NCI-H1092 treated with DMSO at 0.1 percent for 48 hours (cell line): ENCODE measurements at regions not wholly inside any gene's neighbourhood (a gene's known extent, or its start where the extent isn't known, plus 50 kb on each side); places are given as distances from the start of the nearest gene placed in this dataset.
A peak's percentile ranks its signal among the peaks of the same experiment; 100 is the strongest.

ENCODE experiments used
- DNase-seq: peaks from one replicate; lab custom pipeline; 2025; lab: John Stamatoyannopoulos, UW

DNA sequence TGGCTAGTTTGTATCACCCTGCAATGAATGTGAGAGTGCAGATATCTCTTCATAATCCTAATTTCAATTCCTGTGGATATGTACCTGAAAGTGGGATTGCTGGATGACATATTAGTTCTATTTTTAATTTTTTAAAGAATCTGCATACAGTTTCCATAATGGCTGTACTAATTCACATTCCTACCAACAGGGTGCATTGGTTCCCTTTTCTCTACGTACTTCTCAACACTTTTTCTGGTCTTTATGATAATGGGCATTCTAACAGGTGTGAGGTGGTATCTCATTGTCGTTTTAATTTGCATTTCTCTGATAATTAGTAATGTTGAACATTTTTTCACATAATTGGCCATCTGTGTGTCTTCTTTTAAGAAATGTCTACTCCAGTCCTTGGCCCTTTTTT lies 927.5 kb downstream of the DTWD2 start:
- no peak for DNase-seq

DNA sequence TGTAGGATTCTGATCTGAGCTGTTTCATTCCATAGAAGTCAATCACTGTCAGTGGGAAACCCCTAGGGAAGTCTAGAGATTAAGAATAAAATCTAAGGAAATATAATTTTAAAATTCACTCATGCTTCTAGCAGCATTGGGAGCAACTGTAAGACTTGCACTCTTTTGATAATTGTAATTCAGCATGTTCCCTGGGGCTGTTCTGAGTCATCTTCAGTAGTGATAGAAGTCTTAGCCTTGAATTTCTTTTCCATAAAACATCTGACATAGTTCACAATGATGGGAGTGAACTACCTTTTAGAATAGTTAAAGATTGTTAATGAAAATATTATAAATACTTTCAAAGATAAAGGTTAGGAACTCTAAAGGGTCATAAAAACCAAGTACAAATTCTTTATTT lies 935.8 kb downstream of the DTWD2 start:
- DNase-seq, result no peak

DNA sequence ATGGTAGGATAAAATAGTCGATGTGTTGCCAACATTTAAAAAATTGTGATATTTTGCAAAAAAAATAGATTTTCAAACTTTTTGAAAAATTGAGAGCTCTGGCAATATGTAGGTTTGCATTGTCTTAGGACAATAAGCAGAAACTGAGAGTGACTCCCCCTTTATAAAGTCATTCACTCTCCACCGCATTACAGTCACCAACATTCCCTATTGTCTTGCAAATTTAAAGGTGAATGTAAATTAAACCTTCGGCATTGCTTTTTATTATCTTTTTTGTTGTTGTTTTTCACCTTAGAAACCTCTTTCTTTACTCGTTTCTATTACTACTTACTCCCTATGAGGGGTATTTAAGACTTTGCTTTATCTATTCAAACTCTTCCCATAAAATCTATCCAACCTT lies 944.2 kb downstream of the DTWD2 start:
- no peak for DNase-seq

DNA sequence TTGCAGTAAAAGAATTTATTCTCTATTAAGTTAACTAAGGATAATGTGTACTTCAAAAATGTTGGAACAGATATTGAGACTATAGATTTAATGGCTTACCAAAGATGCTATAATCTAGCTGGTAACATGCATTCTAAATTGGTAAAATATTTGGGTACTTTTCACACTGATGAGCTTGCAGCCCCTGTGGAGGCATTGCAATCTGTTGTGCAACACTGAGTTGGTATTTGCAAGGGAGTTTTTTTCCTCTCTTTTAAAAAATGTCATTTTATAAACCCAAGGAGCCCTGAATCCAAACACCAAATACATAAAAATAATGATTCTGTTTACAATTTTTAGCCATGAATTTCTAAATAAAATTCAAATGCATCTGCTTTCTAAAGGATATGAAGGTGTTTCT lies 944.8 kb downstream of the DTWD2 start:
- DNase-seq, result no peak

DNA sequence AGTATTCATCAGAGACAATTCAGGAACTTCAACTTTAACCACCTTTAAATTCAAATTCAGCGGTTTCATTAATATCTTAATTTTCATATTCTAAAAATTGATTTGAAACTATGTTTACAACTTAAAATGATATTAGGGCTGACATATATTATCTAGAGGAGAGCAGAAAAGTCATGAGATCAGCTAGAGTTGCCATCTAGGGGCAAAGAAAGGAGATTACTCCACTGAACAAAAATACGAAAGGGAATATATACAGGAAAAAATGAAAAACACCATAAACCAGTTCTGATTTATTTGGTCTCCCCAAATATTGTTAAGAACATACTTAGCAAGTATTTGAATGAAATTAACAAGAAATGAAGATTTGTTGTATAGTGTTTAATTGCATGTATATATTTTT lies 946.3 kb downstream of the DTWD2 start:
- peak; percentile 7 for DNase-seq

DNA sequence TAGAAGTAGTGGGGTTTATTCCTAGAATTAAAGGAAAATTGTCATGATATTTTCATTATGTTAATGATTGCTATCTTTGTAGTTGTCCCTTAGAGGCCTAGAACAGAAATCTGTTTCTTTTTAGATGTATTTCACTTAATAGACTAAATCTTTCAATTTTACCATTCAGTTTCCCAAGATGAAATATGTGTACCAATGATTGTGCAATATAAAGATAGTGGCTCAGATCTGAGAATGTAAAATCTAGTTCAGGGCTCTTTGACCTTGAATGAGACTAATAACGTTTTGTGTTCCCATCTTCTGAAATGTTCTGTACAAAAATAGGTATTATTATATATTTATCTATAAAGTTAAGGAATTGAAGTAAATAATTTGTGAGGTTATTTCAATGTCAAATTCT lies 947.9 kb downstream of the DTWD2 start:
- DNase-seq, result no peak

DNA sequence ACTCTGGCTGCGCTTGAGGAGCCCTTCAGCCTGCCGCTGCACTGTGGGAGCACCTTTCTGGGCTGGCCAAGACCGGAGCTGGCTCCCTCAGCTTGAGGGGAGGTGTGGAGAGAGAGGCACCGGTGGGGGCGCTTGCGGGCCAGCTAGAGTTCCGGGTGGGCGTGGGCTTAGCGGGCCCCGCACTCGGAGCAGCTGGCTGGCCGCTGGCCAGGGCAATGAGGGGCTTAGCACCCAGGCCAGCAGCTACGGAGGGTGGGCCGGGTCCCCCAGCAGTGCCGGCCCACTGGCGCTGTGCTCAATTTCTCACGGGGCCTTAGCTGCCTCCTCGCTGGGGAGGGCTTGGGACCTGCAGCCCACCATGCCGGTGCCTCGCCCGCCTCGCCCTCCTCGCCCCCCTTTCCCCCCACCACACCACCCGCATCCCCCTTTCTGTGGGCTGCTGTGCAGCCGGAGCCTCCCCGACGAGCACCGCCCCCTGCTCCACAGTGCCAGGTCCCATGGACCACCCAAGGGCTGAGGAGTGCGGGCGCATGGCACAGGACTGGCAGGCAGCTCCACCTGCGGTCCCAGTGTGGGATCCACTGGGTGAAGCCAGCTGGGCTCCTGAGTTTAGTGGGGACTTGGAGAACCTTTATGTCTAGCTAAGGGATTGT lies 954.5 kb downstream of the DTWD2 start:
- DNase-seq, result no peak

DNA sequence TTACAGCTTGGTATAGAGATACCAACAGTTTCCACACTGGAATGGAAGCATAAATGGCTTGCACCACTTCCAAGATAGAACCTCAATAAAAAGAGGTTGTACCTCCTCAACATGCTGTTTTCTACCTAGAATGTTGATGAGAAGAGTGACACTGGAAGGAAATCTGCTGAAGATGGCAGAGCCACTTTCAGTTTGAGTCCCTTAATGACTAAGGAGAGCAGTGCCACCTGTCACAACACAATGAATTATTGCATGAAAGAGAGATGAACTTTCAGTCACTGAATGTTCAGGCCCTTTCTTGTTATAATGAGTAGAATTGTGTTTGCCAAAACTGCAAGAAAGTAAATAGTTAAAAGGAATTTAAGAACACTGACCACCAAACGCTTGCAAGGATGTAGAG lies 958.5 kb downstream of the DTWD2 start:
- DNase-seq, result no peak

DNA sequence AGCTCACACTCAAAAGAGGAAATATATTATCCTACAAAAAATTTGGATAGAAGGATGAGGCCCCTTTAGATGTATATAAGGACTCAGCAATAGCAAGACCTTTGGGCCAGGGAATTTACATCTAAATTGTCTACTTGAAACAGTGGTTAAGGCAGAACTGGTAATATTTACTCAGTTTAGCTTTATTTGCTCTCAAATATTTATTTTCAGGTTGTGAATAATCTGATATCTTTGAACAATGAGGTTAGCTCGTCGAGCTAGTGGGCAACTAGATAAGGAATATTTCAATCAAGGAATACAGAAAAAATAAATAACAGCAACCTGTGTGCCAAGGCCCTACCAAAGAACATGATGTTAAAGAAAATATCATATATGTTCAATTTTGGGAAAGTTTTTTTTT lies 966.3 kb downstream of the DTWD2 start:
- DNase-seq, result no peak

DNA sequence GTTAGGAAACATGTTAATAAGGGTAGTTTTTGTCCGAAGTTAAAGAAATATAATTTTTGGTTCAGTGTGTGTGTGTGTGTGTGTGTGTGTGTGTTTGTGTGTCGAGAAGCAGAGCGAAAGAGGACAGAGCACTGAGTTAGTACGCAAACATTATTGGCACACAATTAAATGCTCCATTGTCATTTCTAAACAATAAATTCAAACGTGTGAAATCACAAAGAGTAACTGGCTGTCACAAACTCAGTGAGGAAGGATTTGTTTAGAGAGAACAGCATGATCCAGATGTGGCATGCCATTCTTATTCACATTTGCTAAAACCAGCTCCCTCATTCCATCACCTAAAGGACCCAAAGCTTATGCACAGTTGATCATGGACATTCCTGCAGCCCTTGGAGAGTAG lies 970.8 kb downstream of the DTWD2 start:
- no peak for DNase-seq

DNA sequence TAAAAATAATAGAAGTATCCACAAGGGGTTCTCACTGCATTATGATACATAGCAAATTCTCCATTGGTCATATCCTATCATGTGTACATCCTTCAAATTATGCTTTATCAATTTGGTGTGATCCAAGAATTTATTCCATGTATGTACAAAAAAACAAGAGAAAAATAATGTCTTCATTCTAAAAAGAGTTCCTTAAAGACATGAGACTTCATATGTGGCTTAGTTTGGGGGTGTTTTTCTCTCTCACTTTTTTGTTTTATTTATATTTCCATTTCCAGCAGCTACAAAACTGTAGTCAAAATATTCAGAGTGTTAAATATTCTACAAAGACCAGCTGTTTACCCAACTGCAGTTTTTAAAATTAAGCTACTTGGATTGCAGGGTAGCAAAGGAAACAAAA lies 972.0 kb downstream of the DTWD2 start:
- DNase-seq, result no peak

DNA sequence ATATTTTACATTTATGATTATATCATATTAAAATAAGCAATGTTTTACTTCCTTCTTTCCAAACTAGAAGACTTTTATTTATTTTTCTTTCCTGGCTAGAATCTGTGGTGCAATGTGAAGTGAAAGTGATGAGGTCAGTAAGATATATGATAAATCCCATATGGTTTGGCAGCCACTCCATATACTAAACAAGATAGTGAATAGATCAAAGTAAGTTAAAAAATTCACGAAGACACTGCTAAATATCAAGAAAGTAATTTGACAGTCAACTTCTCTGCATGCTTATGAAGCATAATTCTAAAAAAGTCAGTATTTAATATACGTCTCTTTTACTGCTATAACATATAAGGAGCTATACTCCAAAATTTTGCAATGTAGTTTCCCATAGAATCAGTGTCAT lies 972.8 kb downstream of the DTWD2 start:
- no peak for DNase-seq

DNA sequence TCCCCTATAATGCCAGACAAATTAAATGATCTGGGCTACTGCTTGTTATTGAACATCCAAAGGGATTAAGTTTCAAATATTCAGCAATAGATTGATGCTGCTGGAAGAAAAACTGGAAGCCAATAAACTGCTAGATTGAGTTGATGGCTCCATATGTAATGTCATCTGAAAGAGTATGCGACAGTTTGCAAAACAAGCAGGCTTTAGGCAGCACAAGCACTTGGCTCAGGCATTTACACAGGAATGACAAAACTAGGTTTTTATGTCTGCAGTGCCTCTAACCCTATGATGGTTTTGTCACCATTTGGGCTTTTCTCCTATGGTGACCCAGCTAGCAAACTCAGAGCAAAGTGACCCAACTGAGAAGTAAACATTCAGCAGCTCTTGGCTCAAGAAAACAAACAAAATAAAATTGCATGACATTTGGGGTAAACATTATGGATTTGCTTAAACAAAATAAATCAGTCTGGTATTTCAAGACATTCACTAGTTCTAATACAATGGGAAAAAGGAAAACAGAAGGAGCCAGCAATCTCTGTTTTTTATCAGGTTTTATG lies 978.5 kb downstream of the DTWD2 start:
- no peak for DNase-seq

DNA sequence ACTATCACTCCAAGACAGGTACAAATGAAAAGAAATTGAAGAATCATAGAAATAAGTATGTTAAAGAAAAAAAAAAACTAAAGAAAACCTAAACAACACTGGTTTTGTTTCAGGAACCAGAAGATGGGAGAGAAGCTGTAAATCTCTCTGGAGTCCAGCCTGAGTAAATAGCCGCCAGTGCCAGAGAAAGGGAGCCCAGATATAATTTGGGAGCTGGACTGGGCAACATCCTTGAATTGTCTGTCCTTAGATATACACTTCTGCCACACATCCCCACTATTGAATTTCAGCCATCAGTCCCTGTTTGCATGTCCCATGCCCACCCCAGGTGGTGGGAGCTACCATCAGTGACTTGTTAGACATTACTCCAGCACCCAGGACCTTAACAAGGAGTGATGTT lies 979.6 kb downstream of the DTWD2 start:
- peak; percentile 9 for DNase-seq

DNA sequence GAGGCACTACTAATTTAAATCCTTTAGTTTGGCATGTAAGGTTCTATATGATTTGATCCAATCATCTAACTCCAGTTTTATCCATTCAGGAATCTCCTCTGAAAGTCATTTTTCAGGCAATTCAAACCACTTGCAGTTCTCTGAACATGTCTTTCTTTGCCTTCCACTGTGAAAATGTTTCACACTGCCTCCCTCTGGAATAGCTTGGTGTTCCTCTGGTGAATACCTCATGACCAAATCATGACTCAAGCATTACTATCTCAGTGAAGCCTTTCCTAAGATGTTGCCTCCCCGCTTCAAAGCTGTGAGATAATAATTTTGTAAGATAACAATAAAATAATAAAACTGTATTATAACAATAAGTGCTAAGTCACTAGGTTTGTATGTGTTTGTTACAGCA lies 981.1 kb downstream of the DTWD2 start:
- DNase-seq, result no peak

DNA sequence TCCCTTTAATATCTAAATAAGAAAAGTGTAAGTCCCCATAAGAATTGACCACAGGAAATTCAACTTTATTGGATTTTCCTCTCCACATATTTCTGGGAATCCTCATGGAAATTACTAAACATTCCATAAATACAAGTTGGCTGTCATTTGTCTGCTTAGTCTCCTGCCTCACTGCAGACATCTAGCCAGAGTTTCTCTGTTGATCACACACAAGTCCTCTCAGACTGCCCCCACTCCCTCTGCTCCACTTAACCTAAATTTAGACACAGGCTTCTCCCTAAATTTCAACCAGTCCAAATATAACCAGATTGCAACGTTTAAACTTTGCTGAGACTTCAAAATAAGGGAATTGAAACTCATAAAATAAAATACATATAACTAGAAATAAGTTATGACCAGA lies 982.1 kb downstream of the DTWD2 start:
- DNase-seq, result no peak

DNA sequence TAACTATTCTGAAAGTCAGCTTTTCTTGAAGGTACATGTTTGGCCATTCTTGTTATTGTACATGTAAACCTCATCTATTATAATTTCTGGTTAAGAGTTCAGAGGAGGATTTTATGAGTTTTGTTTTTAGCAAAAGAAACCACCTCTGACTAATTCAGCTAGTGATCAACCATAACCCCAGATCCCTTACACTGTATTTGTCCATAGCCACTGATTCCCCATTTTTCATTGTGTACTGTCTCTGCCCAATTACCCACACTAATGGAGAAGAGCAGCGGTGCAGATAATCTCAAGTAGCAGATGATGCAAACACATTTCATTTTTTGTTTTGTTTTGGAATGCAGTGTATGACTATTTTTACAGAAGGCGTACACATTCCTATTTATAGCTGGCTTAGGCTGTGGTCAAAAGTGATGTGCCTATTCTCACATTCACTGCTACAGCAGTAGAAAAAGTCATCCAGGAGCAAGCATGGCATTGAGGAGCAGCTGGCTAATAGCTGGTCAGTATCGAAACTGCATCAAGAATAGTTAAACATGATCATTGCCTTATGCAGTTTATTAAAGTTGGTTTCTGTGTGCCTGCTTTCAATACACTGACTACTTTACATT lies 988.3 kb downstream of the DTWD2 start:
- DNase-seq, result no peak

DNA sequence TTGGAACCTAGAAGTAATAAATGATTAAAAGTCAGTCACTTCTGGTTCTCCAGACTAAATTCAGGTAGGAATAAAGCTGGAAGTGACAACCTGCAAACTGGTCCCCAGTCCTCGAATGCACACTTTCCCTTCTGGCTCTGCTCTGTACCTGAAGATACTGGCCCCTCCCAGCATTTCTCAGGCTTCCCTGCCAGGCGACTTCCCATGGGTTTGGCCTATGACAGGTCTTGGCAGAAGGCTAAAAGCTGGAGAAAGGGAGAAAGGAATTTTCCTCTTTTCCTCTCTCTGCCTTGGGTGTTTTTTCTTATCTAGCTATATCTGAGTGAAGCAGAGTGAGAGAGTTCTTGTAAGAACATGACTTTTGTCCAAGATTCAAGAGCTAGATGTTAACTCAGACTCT lies 1005.7 kb downstream of the DTWD2 start:
- DNase-seq, result no peak

DNA sequence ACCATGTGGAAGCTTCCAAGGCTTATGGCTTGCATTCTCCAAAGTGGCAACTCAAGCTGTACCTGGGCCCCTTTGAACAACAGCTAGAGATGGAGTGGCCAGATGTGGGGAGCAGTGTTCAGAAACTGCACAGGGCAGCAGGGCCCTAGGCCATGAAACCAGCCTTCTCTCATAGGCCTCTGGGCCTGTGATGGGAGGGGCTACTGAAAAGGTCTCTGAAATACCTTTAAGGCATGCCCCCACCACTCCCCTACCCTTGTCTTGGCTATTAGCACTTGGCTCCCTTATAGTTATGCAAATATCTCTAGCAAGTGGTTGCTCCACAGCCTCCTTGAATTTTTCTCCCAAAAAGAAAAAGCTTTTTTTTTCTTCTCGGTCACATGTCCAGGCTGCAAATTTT lies 1014.6 kb downstream of the DTWD2 start:
- DNase-seq, result no peak

DNA sequence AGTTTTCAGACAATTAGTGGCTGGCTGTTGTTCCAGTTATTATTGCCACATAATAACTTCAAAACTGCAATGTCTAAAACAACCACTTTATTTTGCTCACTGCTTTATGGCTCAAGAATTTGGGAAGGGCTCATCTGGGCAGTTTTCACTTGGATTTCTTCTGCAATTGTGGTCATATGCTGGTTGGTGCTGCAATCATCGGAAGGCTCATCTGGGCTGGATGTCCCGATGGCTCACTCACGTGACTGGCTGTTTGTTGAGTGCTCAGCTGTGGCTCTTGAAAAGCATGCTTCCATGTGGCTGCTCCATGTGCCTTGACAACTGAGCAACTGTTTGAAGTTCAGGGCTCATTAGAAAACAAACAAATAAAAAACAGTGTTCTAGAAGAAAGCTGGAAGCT lies 1032.5 kb downstream of the DTWD2 start:
- no peak for DNase-seq

DNA sequence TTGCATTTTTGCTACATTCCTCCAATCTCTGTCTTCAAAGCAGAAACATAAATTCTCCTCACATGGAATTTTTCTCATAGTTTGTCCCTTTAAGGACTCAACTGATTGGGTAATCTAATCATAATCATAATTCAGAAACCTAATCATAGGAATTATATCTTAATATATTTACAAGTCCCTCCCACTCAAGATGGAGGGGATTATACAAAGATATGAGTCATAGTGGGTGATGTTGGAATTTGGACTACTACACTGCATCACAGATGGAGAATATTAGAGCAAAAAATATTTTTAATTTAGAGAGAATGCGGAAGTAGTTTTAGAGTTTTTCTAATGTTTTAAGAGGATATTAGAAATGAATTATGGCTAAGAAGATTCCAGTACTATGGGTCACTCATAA lies 1034.0 kb downstream of the DTWD2 start:
- DNase-seq, result no peak

DNA sequence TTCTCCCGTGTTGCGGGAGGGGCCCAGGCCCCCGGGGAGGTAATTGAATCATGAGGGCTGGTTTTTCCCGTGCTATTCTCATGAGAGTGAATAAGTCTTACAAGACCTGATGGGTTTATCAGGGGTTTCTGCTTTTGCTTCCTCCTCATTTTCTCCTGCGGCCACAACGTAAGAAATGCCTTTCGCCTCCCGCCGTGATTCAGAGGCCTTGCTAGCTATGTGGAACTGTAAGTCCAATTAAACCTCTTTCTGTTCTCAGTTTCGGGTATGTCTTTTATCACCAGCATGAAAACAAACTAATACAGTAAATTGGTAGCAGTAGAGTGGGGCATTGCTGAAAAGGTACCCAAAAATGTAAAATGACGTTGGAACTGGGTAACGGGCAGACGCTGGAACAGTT lies 1035.1 kb downstream of the DTWD2 start:
- no peak for DNase-seq

DNA sequence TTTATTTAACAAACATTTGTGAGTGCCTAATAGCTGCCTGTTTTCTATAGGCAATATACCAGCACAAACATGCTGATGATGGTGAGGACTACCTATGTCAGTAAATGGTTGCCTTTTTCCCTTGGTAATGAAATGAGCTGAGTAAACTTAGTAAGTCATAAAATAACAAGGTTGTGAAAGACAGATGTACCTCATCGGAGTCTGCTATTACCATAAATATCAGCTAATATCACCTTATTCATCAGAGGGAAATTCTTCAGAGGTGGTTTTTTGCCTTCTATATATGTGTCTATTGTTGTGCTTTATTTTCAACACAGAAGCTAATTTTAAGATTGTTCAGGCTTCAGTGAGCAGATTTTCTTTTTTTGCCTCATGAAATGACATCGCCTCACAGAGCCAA lies 1040.5 kb downstream of the DTWD2 start:
- DNase-seq, result no peak

DNA sequence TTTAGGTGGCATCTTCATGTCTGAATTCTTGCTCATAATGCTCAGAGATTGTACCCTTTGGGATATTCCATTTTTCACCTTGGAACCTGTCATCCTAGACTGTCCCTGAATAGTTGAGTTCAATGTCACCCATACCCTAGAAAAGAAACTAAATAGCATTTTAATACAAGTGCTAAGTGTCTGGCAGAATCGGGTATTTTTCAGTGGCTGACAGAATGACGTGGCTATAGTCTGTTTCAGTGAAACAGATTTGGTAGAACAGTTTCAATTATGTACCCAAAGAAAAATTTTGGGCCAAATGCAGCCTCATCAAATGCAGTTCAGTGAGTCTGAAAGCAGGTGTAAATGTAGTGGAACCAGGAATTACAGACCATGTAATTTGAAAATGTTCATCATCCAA lies 1041.2 kb downstream of the DTWD2 start:
- DNase-seq, result no peak
